Lower leg skin (tissue), 3 donors: ENCODE measurements at regions not wholly inside any gene's neighbourhood (a gene's known extent, or its start where the extent isn't known, plus 50 kb on each side); places are given as distances from the start of the nearest gene placed in this dataset.
"Not testable (repeated sequence)": the region's sequence is repeated elsewhere in the genome, so short reads cannot be mapped to it uniquely, and the experiment has no call there.

Experiments used
- POLR2A ChIP-seq, 2 donors: fragments of 450-650 bp; IDR thresholded peaks; one replicate each; pipeline ENCODE4 v1.6.1; 2016 to 2017; ENCODE audit warnings: antibody characterized with exemption in 2 of 2, mild to moderate bottlenecking in 1 of 2, moderate library complexity in 1 of 2
- TF ChIP-seq, protein P1 (sequence below), 3 donors: fragments of 450-650 bp; IDR thresholded peaks; one replicate each; pipeline ENCODE4 v1.5.1; 2016; ENCODE audit warnings: antibody characterized with exemption in 3 of 3, mild to moderate bottlenecking in 3 of 3, moderate library complexity in 2 of 3

GRCh38 chr13:44314160-44314559 lies 59.5 kb upstream of the SERP2 start:
- not testable (repeated sequence) for TF ChIP-seq POLR2A (IDR thresholded peaks at IDR 0.05)
- TF ChIP-seq, protein P1, sequence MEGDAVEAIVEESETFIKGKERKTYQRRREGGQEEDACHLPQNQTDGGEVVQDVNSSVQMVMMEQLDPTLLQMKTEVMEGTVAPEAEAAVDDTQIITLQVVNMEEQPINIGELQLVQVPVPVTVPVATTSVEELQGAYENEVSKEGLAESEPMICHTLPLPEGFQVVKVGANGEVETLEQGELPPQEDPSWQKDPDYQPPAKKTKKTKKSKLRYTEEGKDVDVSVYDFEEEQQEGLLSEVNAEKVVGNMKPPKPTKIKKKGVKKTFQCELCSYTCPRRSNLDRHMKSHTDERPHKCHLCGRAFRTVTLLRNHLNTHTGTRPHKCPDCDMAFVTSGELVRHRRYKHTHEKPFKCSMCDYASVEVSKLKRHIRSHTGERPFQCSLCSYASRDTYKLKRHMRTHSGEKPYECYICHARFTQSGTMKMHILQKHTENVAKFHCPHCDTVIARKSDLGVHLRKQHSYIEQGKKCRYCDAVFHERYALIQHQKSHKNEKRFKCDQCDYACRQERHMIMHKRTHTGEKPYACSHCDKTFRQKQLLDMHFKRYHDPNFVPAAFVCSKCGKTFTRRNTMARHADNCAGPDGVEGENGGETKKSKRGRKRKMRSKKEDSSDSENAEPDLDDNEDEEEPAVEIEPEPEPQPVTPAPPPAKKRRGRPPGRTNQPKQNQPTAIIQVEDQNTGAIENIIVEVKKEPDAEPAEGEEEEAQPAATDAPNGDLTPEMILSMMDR (IDR thresholded peaks at IDR 0.05): not testable (repeated sequence)
